NCI-H1092 (cell line): ENCODE measurements at regions not wholly inside any gene's neighbourhood (a gene's known extent, or its start where the extent isn't known, plus 50 kb on each side); places are given as distances from the start of the nearest gene placed in this dataset.

Source experiments
- DNase-seq: peaks from one replicate; lab custom pipeline; 2025; lab: John Stamatoyannopoulos, UW

DNA sequence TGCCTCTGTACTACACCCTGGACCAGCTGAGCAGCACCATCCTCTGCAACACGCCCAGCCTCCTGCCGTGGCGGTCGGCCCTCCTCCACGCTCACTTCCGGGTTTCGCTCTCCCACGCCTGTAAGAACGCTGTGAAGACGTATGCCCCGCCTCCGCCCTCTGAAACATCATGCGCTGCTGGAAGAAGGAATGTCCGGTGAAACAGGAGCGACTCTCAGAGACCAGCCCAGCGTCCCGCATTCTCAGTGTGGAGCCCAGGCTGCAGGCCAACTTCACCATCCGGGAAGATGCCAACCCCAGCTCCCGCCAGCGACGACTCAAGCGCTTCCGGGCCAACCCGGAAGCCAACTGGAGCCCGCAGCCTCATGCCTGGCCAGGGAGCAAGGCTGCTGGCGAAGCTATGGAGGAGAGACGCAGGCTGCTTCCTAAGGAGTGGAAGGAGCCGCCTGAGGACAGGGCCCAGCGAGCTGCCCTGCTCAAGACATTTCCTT lies 186.1 kb upstream of the SLITRK2 start:
- DNase-seq, result no peak

DNA sequence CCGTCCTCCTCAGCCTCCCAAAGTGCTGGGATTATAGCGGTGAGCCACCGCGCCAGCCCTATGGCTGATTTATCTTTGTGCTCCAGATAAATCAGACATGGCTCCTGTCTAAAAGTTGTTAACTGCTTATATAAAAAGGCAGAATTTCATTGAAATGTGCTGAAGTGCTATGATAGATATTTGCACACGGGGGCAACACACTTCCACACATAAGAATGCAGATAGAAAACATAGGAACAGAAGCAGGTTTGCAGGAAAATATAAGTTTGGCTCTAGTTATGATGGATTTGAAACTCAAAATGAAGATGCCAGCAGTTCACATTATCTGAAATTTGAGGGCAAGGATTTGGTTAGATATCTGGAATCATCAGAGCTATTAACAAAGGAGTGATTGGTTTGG lies 163.1 kb upstream of the SLITRK2 start:
- DNase-seq, result no peak

DNA sequence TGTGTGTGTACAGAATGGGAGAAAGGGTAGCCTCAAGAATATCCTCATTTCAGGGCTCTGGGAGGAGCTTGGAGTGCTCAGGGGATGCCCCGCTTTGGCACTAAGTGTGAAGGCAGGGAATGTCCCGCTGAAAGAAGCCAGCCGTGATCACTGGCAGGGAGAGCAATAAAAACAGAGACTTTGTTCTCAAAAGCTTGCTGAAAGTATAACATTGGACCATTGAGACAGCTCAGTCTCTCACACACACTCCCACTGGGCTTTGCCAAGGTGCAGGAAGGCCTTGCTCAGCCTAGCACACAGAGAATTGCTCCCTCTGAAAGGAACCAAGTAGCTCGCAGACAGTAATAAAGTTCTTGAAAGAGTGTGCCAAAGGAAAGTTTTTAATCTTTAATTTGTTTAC lies 143.8 kb upstream of the SLITRK2 start:
- no peak for DNase-seq

DNA sequence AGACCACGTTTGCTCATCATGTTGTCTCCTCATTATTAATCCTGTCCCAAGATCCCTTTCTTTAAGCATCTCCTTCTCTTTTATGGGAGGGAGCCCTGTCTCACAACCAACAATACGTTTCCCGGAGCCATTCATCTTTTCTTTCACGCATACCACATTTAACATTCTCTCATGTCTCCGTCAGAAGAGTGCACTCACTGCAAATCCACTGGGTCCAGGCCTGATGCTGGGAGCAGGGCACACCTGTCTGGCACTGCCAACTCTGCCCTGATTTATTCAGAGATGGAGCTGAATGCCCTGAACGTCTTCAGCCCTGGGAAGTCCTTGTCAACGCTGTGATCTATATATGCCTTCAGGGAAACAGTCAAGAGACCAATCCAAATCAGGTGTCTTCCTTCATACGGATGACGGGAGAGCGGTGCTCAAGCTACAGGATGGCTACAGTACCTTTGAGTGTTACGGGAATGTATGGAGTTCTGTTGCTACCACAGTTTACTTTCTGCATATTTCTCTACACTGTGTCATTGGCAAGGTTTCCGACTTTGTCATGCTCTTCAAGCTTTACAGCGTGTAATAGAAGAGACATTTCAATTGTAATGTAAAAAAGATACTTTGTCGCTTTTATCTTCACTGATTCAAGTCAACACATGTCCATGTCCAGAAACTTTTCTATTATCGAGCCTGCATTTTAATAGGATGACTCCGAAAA lies 140.4 kb upstream of the SLITRK2 start:
- no peak for DNase-seq

DNA sequence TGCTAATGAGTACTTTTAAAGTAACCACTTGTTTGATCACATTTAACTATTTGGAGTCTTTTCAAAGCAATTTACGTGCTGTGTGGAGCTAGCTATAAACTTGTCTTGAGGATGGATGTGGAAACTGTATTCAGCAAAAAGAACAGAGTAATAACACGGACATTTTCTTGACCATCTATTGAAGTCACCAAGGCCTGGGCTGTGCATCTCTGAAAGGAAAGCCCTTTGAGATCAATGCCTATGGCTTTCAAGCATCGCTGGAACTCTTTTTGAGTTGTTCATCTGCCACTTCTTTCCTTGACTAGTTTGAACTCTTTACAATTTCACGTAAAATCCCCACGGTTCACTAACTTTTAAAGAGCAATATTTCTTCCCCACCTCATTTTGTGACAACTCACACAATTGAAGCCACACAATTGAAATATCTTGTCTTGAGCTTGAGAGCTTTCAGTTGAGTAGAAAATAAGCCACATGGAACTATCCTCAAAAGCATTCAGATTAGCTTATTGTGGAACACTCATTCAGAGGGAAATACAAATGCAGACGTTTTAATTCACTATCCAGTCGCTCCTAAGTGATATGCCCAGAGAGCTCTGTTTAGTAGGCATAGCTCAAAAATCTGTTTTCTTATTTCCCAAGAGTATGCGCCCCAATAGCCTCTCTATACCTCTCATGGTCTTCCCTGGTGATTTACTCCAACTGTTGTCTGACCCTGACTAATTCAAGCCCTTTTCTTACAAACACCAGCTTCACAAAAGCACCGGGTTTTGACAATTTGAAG lies 134.9 kb upstream of the SLITRK2 start:
- DNase-seq, result no peak

DNA sequence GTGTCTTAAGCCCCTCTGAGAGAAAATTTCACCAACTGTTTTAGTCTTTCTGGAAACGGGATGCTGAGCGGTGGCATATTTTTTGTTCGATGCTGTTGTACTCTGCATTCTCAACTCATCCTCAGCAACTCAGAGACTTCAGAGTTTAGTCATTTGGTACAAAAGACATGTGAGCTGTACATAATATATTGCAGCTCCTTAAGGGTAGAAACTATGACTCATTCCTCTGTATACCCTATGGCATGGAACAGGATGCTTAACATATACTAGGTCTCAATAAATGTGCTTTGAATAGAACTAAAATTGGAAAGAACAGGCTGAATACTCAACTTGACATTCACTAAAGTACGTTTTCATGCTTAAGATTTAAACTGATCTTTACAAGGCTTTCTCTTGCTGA lies 130.5 kb upstream of the SLITRK2 start:
- no peak for DNase-seq

DNA sequence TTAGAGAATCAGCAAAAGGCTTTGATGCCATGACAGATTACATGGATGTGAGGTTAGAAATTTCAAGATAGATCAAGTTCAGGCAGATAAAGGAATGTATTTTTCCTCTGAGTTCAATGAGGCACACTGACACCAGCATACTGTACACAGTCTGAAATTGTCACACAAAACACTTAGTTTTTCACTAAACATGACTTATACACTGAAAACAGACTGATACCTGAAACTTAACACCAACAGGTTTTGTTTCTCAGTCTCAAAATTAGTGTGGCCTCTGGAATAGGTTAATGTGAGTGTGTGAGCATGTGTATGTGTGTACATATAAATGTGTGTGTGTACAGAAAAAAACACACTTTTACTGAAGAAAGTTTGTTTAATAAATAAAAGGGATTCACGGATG lies 129.9 kb upstream of the SLITRK2 start:
- DNase-seq, result no peak

DNA sequence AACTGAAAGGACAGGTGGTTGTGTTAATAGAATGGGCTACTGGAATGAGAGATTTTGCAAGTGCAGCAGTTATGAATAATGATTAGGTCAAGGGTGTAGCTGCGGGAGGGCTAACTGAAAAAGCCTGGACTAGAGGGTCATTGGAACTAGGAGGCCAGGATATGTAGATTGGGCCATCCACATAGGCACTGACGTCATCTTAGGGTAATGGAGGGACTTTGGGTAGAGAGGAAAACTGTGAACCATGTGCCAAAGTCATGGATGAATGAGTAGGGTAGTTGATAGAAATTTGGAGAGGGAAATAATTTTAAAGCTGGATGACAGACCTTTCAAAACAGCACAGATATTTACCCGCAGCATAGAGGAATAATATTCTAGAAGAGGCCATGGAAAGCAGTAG lies 123.6 kb upstream of the SLITRK2 start:
- DNase-seq, result no peak

DNA sequence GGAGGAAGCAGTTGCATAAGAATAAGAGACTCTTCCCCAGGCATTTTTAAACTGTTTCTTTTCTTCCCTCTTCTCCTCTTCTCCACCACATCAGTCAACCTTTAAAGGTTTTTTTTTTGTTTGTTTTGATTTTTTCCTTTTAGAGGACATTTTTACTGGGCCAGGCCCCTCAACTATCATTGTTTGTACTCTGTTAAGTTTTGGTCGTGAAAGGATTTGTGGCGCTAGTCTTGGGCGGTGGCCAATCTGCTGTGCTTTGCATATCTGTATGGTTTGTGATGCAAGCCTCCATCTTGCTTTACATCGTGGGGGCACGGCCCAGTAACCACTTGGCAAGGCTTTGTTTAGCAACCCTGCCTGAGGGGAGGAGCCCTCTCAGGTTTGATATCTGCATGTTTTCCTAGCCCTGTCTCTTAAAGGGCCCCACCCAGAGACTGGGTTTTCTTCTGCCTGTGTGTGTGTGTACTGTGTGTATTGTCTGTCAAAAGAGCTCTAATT lies 101.9 kb upstream of the SLITRK2 start:
- no peak for DNase-seq

DNA sequence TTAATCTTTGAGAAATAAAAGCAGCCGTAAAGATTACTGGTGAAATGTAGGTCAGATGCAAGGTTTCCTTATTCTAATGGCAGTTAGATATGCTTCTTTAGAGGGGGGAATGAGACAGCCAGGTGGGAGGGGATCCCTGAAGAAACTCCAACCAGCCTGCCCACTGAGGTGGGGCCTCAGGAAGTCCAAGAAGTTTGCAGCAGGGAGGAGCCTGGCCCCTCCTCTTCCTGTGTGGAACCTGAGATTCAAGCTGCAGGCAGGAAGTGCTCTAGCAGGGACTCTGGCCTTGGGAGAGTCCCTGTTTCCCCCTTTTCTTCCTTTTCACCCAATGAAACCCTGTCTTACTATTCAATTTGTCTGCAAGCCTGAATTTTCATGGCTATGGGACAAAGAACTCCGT lies 101.4 kb upstream of the SLITRK2 start:
- no peak for DNase-seq

DNA sequence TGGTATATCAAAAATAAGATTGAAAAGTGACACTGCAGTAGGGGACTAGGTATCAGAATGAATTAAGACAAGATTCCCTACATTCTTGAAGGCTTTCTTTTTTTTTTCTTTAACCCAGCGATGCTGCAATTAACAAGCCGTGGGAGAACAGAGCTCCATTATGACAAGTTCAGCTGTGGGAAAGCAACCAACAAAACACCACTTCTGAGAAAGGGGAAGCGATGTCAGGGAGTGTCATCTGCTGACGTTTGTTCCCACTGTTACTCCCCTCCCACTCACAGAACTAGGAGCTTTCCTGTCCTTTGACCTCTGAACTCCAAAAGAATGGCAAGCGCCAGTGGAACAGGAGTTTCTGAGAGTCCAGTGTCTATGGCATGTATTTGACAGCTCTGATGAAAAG lies 90.2 kb upstream of the SLITRK2 start:
- DNase-seq, result no peak

DNA sequence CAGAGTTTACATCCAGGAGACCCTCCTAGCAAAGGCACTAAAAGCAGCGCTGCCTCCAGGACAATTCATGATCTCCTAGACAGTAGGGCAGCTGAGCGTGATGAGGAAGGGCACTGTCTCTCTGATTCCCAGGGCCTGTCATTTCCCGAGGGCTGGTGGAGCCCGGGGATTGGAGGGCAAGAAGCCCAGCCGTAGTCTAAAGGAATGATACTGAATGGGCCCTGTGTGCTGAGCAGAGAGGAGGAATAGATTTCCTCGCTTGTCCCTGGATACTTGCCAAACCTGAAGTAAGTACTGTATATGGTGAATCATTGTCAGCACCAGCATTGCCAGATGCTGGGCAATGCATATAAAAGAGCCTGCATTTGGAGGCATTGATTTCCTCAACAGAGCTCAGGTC lies 88.0 kb upstream of the SLITRK2 start:
- DNase-seq, result no peak

DNA sequence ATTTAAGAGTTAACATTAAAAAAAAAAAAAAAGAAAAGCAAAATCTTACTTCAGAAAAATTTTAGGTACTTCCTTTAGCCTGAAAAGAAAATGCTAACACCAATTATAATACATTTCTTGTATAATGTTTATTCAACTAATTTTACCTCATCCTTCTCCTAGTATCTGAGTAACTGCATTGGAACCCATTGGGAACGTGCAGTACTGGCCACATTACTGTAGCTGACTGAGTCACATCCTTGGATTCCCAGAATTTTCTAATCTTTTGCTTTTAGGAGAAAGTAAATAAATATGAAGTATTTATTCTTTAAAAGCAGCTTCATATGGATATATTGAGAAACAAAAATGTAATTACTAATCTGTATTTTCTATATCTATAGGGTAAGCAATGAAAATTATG lies 82.6 kb upstream of the SLITRK2 start:
- no peak for DNase-seq

DNA sequence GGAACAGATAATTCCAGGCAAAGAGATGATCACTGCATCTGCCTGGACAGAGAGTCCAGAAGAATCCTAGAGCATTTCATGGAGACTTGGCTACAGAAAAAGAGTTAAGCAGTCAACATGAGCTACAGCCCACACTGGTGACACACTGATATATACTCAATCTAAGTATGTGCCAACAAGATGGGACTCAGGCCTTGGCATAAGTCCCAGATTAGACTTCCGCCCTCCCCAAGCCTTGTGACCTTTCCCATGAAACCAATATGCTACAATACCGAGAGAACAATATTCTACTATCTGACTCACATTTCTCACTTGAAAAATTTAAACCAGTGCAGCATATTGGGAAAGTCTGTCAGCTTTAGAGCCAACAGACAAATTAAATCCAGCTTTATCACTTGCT lies 65.7 kb upstream of the SLITRK2 start:
- DNase-seq, result no peak
